Neural crest cell (in vitro differentiated cells): ENCODE measurements at regions not wholly inside any gene's neighbourhood (a gene's known extent, or its start where the extent isn't known, plus 50 kb on each side); places are given as distances from the start of the nearest gene placed in this dataset.

ENCODE experiments used
- DNase-seq: peaks from one replicate; pipeline ENCODE4 v3.0.0; 2021; ENCODE audit warnings: low read depth, mixed read lengths, low spot score
- H3K27ac Mint-ChIP-seq: one replicate; pipeline ENCODE4 v1.8.0; 2021; ENCODE audit warnings: mild to moderate bottlenecking, mixed read lengths; ENCODE audit not compliant: unreplicated experiment
- H3K27me3 Mint-ChIP-seq: 2 replicates; pipeline ENCODE4 v1.8.0; 2021; ENCODE audit warnings: low read depth, mild to moderate bottlenecking, mixed read lengths
- H3K36me3 Mint-ChIP-seq: 2 replicates; pipeline ENCODE4 v1.8.0; 2021; ENCODE audit warnings: low read depth, mild to moderate bottlenecking, mixed read lengths
- H3K4me1 Mint-ChIP-seq: 2 replicates; pipeline ENCODE4 v1.8.0; 2021; ENCODE audit warnings: mixed read lengths
- H3K4me3 Mint-ChIP-seq: one replicate; pipeline ENCODE4 v1.8.0; 2021; ENCODE audit warnings: mild to moderate bottlenecking, mixed read lengths
- H3K9me3 Mint-ChIP-seq: 2 replicates; pipeline ENCODE4 v1.8.0; 2021; ENCODE audit warnings: mixed read lengths
- TF ChIP-seq, protein P1 (sequence below): fragments of 200-600 bp; sonication (generic); conservative IDR thresholded peaks from 2 replicates; pipeline ENCODE4 v1.5.0; 2021; ENCODE audit warnings: antibody characterized with exemption, mild to moderate bottlenecking

DNA sequence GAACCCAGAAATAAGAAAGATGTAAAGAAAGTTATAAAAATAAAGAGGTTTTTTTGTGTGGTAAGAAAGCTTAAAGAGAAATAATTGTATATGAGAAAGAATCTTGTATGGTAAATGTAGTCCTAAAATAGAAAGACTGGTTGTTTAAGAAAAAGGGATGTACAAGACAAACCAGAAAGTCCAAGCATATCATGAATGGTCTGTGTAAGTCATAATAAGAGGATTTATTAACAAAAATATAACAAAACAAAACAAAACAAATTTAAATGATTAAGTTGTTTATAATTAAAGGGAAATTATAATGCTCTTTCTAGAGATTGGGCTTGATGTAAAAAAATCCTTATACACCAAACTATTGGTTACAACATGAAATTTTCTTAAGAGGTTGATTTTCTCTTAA is 590.4 kb upstream of the PTGER4 start:
- Mint-ChIP-seq H3K9me3 (peaks cover 26% of the 10 kb centered on the region), H3K4me1 (no peaks in the 10 kb centered on the region), H3K27me3 (no peaks in the 10 kb centered on the region), H3K4me3 (no peak overlapping the region), H3K27ac (no peak overlapping the region), H3K36me3 (peaks cover 12% of the 10 kb centered on the region)
- no peak for DNase-seq
- TF ChIP-seq, protein P1, sequence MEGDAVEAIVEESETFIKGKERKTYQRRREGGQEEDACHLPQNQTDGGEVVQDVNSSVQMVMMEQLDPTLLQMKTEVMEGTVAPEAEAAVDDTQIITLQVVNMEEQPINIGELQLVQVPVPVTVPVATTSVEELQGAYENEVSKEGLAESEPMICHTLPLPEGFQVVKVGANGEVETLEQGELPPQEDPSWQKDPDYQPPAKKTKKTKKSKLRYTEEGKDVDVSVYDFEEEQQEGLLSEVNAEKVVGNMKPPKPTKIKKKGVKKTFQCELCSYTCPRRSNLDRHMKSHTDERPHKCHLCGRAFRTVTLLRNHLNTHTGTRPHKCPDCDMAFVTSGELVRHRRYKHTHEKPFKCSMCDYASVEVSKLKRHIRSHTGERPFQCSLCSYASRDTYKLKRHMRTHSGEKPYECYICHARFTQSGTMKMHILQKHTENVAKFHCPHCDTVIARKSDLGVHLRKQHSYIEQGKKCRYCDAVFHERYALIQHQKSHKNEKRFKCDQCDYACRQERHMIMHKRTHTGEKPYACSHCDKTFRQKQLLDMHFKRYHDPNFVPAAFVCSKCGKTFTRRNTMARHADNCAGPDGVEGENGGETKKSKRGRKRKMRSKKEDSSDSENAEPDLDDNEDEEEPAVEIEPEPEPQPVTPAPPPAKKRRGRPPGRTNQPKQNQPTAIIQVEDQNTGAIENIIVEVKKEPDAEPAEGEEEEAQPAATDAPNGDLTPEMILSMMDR = no peak

DNA sequence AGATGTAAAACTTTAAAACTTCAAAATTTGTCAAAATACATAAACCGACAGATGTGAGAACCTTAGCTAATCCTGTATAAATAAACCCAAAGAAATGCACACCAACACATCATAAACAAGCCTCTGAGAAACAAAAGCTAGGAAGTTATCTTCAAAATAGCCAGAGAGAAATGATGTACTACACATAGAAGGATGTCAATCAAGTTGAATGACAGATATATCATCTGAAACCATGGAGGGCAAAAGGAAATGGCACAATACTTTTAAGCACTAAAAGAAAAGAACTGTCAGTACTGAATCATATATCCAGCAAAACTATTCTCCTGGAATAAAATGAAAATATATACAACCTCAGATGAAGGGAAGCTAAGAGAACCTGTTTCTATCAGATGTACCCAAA is 595.1 kb upstream of the PTGER4 start:
- no peaks in the 10 kb centered on the region for H3K4me1 Mint-ChIP-seq
- no peak for DNase-seq
- TF ChIP-seq, protein P1 = no peak
- H3K9me3 Mint-ChIP-seq = peaks cover 18% of the 10 kb centered on the region
- peaks cover 3% of the 10 kb centered on the region for H3K36me3 Mint-ChIP-seq
- H3K27me3 Mint-ChIP-seq = no peaks in the 10 kb centered on the region
- no peak overlapping the region for H3K4me3 Mint-ChIP-seq
- no peak overlapping the region for H3K27ac Mint-ChIP-seq

DNA sequence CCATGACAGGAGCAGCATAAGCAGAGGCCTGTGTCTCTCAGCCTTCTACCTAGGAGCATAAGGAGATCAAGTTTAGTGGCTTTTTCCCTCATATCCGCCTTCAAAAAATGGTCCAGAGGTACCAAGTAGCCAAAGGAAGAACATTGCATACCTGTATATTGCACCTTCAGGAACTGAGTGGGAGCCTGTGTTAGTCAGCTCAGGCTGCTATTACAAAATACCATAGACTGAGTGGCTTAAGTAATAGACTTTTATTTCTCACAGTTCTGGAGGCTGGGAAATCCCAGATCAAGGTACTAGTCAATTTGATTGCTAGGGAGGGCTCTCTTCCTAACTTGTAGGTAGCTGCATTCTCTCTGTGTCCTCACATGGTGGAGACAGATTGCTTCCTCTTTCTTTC is 597.4 kb upstream of the PTGER4 start:
- peaks cover 18% of the 10 kb centered on the region for H3K9me3 Mint-ChIP-seq
- no peaks in the 10 kb centered on the region for H3K4me1 Mint-ChIP-seq
- no peak overlapping the region for H3K4me3 Mint-ChIP-seq
- peaks cover 3% of the 10 kb centered on the region for H3K36me3 Mint-ChIP-seq
- no peak overlapping the region for H3K27ac Mint-ChIP-seq
- no peak for DNase-seq
- no peaks in the 10 kb centered on the region for H3K27me3 Mint-ChIP-seq
- TF ChIP-seq, protein P1 = no peak

DNA sequence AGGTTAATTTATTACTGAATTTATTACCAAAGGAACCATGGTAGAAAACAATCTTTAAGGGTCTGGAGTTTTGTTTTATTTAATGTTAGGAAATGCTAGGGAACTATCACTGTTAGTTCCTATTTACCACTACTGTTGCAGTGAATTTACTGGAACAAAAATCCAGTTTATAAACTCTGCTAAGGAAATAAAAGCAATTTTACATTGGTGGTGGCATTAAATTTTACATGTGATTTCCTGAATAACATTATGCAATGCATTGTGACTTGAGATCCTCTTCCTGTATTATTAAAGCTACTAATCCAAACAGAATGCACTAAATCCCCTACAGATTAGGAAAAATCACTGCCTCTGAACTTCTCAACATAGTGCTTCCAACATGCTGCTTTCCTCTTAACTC is 599.5 kb upstream of the PTGER4 start:
- Mint-ChIP-seq H3K4me3 (no peak overlapping the region), H3K36me3 (no peaks in the 10 kb centered on the region), H3K4me1 (no peaks in the 10 kb centered on the region), H3K27me3 (no peaks in the 10 kb centered on the region), H3K27ac (no peak overlapping the region), H3K9me3 (peaks cover 11% of the 10 kb centered on the region)
- no peak for DNase-seq
- TF ChIP-seq, protein P1 = no peak

DNA sequence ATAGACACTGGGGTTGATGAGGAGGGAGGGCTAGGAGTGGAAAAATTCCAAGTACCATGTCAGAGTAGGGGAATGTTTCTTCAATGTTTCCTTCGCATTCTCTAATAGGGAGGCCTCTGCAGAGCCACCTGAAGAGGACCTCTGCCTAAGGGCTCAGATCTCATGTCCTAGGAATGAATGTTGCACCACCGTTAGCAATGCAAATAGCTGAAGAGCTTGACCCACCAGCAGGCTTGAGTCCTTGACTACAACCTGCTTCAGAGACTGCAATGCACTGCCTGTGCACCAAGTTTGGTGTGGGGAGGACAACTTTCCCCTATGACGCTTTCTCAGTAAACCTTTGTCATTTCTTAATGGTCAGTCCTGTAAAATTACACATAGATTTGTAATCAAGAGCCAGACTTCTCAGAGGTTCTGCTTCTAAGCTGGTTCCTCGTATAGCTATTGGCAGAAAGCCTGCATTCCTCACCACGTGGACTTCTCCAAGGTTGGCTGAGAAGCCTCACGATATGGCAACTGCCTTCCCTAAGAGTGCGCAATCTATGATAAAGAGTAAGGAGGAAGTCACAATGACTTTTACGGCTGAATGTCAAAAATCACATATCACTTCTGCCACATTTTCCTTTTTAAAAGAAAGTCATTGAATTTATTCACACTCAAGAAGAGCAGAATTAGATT is 600.7 kb upstream of the PTGER4 start:
- Mint-ChIP-seq H3K27ac (no peak overlapping the region), H3K4me1 (no peaks in the 10 kb centered on the region), H3K36me3 (no peaks in the 10 kb centered on the region), H3K9me3 (peaks cover 4% of the 10 kb centered on the region), H3K4me3 (no peak overlapping the region), H3K27me3 (no peaks in the 10 kb centered on the region)
- DNase-seq = no peak
- TF ChIP-seq, protein P1 = no peak
